Right ventricle myocardium inferior (tissue), 1 donor: ENCODE measurements at regions not wholly inside any gene's neighbourhood (a gene's known extent, or its start where the extent isn't known, plus 50 kb on each side); places are given as distances from the start of the nearest gene placed in this dataset.

Experiments
- ATAC-seq: fragments of 200-7000 bp; cut with Tn5 transposase; one replicate; pipeline ENCODE4 v1.9.1; 2020; ENCODE audit warnings: mild to moderate bottlenecking, moderate library complexity
- DNase-seq: peaks from one replicate; pipeline ENCODE4 v3.0.0; 2021; ENCODE audit errors: missing footprints
- intact Hi-C: fragments of 100-400 bp; cut with DNase I; formaldehyde crosslinking; loops from one replicate; pipeline ENCODE4 v1.11.0; 2022
- donor health status: DM: no; HTN: yes; CAD: no; lungs with severe emphysema.

DNA sequence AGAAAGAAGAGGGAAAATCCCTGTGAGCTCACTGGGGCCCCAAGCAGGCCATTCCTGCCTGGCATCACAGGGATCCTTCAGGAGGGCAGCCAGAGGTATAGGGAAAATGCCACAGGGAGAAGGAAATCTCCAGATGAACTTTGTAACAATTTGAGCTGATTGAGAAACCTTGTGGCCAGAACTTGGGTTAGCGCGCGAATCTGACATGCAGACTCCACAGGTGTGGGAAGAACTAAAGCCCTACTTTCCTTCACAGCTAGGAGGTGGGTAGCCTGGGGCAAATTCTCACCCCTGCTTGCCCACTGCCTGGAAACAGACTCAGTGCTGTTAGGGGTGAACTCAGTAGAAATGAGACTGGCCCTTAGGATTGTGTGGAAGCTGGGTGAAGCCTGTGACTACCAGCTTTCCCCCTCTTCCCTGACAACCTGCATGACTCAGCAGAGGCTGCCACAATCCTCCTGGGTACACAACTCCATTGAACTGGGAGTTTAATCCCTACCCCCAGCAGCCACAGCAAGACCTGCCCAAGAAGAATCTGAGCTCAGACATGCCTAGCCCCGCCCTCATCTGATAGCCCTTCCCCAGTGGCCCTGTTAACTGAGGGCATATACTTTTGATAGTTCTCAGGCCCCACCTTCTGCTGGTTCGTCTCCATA is 57.2 kb upstream of the USP9Y start:
- DNase-seq (no peak), ATAC-seq (no peak)
- intact Hi-C loops, result no loop called here

DNA sequence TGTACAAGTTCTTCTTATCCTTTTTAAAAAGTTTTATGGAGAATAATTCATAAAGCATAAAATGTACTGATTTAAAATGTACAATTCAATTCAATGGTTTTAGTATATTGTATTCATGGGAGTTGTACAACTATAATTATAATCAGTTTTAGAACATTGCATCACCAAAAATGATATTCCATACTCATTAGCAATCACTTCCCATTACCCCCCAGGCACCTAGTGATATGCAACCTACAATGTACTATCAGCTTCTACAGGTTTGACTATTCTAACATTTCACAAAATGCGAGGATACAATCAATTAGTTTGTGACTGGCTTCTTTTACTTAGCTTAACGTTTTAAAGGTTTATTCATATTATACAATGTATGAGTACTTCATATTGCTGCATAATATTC is 49.9 kb upstream of the USP9Y start:
- ATAC-seq, result no peak
- DNase-seq, result no peak
- intact Hi-C loops, result no loop called here
